ENCODE measurements at regions not wholly inside any gene's neighbourhood (a gene's known extent, or its start where the extent isn't known, plus 50 kb on each side); places are given as distances from the start of the nearest gene placed in this dataset.

GRCh38 chr5:138698713-138699112, 54.5 kb upstream of the CTNNA1 start:
- intact Hi-C loops (cut with DNase I), result no loop called here
- ATAC-seq (no peak), FAIRE-seq (no peak), DNase-seq (no peak)
- Histone ChIP-seq H3K27ac (no peak overlapping the region), H3K4me1 (no peaks in the 10 kb centered on the region), H3K36me3 (no peaks in the 10 kb centered on the region), H3K9me3 (no peaks in the 10 kb centered on the region), H3K4me3 (no peak overlapping the region), H3K27me3 (no peaks in the 10 kb centered on the region)
- WGBS, 2 donors, result 82 to 83% methylated on average over 5 of the region's 5 CpGs
- TF ChIP-seq CTCF (IDR thresholded peaks at IDR 0.05), result no peak

GRCh38 chr5:138697720-138698360, 55.4 kb upstream of the CTNNA1 start:
- intact Hi-C loops (cut with DNase I), result no loop called here
- FAIRE-seq (no peak), DNase-seq (no peak), ATAC-seq (no peak)
- Histone ChIP-seq H3K9me3 (no peaks in the 10 kb centered on the region), H3K27ac (no peak overlapping the region), H3K4me1 (no peaks in the 10 kb centered on the region), H3K27me3 (no peaks in the 10 kb centered on the region), H3K36me3 (no peaks in the 10 kb centered on the region), H3K4me3 (no peak overlapping the region)
- no peak for TF ChIP-seq CTCF (IDR thresholded peaks at IDR 0.05)
- WGBS, 2 donors, result 82 to 92% methylated on average over 7 of the region's 7 CpGs

- Histone ChIP-seq H3K27me3 (no peaks in the 10 kb centered on the region), H3K27ac (no peak overlapping the region), H3K4me3 (no peak overlapping the region), H3K4me1 (no peaks in the 10 kb centered on the region), H3K36me3 (no peaks in the 10 kb centered on the region), H3K9me3 (no peaks in the 10 kb centered on the region)
- intact Hi-C loops (cut with DNase I), result no loop called here
- peak in 2 of 4 donors; percentile 46 to 83 for ATAC-seq
- DNase-seq, result no peak
- no peak for TF ChIP-seq CTCF (IDR thresholded peaks at IDR 0.05)
- FAIRE-seq, result no peak
- 78 to 85% methylated on average over 6 of the region's 6 CpGs for WGBS, 2 donors
Observed at GRCh38 chr5:138696501-138696900, 56.7 kb upstream of the CTNNA1 start.

- no peak overlapping the region for H3K4me3 ChIP-seq
- no peaks in the 10 kb centered on the region for H3K36me3 ChIP-seq
- DNase-seq (no peak), ATAC-seq (no peak), FAIRE-seq (no peak)
- intact Hi-C loops (cut with DNase I), result no loop called here
- 92% methylated on average over 3 of the region's 3 CpGs for WGBS, 2 donors
- TF ChIP-seq CTCF (IDR thresholded peaks at IDR 0.05), result no peak
- no peaks in the 10 kb centered on the region for H3K4me1 ChIP-seq
- H3K27ac ChIP-seq, result no peak overlapping the region
- H3K9me3 ChIP-seq, result no peaks in the 10 kb centered on the region
- no peaks in the 10 kb centered on the region for H3K27me3 ChIP-seq
Observed at GRCh38 chr5:138695781-138696180, 57.4 kb upstream of the CTNNA1 start.

GRCh38 chr5:138694146-138694545, 59.1 kb upstream of the CTNNA1 start:
- no peak overlapping the region for H3K4me3 ChIP-seq
- FAIRE-seq (no peak), DNase-seq (no peak), ATAC-seq (no peak)
- intact Hi-C loops (cut with DNase I), result no loop called here
- H3K9me3 ChIP-seq, result no peaks in the 10 kb centered on the region
- H3K27me3 ChIP-seq, result no peaks in the 10 kb centered on the region
- no peaks in the 10 kb centered on the region for H3K36me3 ChIP-seq
- 97 to 98% methylated on average over 3 of the region's 3 CpGs for WGBS, 2 donors
- no peak overlapping the region for H3K27ac ChIP-seq
- no peak for TF ChIP-seq CTCF (IDR thresholded peaks at IDR 0.05)
- H3K4me1 ChIP-seq, result no peaks in the 10 kb centered on the region

All from pancreas (tissue), 10 donors.